Heart left ventricle (tissue), 16 donors: ENCODE measurements at regions not wholly inside any gene's neighbourhood (a gene's known extent, or its start where the extent isn't known, plus 50 kb on each side); places are given as distances from the start of the nearest gene placed in this dataset.
A peak's percentile ranks its signal among the peaks of the same experiment; 100 is the strongest.

ENCODE experiments used
- ATAC-seq, 4 donors: fragments of 200-7000 bp; cut with Tn5 transposase; one replicate each; pipeline ENCODE4 v1.9.1; 2020 to 2022; ENCODE audit warnings: moderate library complexity in 4 of 4, mild to moderate bottlenecking in 3 of 4, moderate number of reproducible peaks in 1 of 4
- DNase-seq, 5 donors: peaks; one replicate each; pipeline ENCODE4 v3.0.0-alpha.2; 2020
- H3K27ac ChIP-seq, 12 donors: fragments of 200-600 bp; sonication (generic) in 4 of 12; one replicate each; pipeline versions ENCODE4 v1.5.0 to v1.8.0; 2016 to 2022; ENCODE audit warnings: mild to moderate bottlenecking in 2 of 12
- H3K27me3 ChIP-seq, 9 donors: fragments of 200-600 bp; sonication (generic) in 2 of 9; one replicate each; pipeline versions ENCODE4 v1.5.1 to v1.8.0; 2016 to 2022; ENCODE audit warnings: mild to moderate bottlenecking in 3 of 9
- H3K36me3 ChIP-seq, 9 donors: fragments of 200-600 bp; sonication (generic) in 2 of 9; one replicate each; pipeline versions ENCODE4 v1.5.0 to v1.8.0; 2018 to 2022; ENCODE audit warnings: mild to moderate bottlenecking in 2 of 9
- H3K4me1 ChIP-seq, 12 donors: fragments of 200-600 bp; sonication (generic) in 4 of 12; one replicate each; pipeline versions ENCODE4 v1.5.0 to v1.8.0; 2016 to 2022; ENCODE audit warnings: mild to moderate bottlenecking in 3 of 12
- H3K4me3 ChIP-seq, 12 donors: fragments of 200-600 bp; sonication (generic) in 4 of 12; one replicate each; pipeline versions ENCODE4 v1.5.0 to v1.8.0; 2017 to 2022; ENCODE audit warnings: mild to moderate bottlenecking in 9 of 12, moderate library complexity in 4 of 12
- H3K9me3 ChIP-seq, 12 donors: fragments of 200-600 bp; sonication (generic) in 4 of 12; one replicate each; pipeline versions ENCODE4 v1.5.0 to v1.8.0; 2016 to 2022; ENCODE audit warnings: mild to moderate bottlenecking in 1 of 12
- CTCF ChIP-seq, 12 donors: fragments of 200-600 bp; sonication (generic) in 4 of 12; IDR thresholded peaks; one replicate each; pipeline versions ENCODE4 v1.5.0 to v1.8.0; 2018 to 2022; ENCODE audit warnings: antibody characterized with exemption in 12 of 12, mild to moderate bottlenecking in 5 of 12
- POLR2A ChIP-seq, 2 donors: fragments of 450-650 bp; IDR thresholded peaks; one replicate each; pipeline ENCODE4 v1.6.1; 2017; ENCODE audit warnings: antibody characterized with exemption in 2 of 2, mild to moderate bottlenecking in 2 of 2, moderate library complexity in 2 of 2
- WGBS, 4 donors: extraction: QIAGEN DNeasy Blood & Tissue Kit in 2 of 4; methylation state at CpG; one replicate each; pipeline versions ENCODE4 v1.1.5 to v1.1.7; 2013 to 2018; 5-methylcytosine and 5-hydroxymethylcytosine counted together
- intact Hi-C, 10 donors: fragments of 100-400 bp; cut with DNase I; formaldehyde crosslinking; loops; one replicate each; pipeline versions ENCODE4 v1.11.1 to v1.14.2; 2022
- donor health status: ischemic (EF 13 %, LVEDD 7.1; RV severe dilation, severe dysfunction).
- donor health status: healthy with polysubstance abuse.
- donor health status: DM: no; HTN: yes; CAD: no.
- donor health status: DM: no; HTN: no; CAD: no.
- donor health status: ischemic (EF 25% LVEDD 6.9; RV normal size, moderate dysfunction).
- donor health status: ischemic (EF 25% LVEDD 5.7; RV mildly dilated, moderate dysfunction).
- donor health status: healthy.
- donor health status: DM: yes; HTN: yes; CAD: no.
- donor health status: ischemic (EF 35%, LVEDD 5.7; RV mildly dilated, moderate dysfunction).
- donor health status: nonischemic (EF 11% LVEDD 7.7; RV severe dilation, severe dysfunction).
- donor health status: DM: yes; HTN: yes; CAD: no.
- donor health status: PGD.
- donor health status: ischemic (EF 29% LVEDD 5.4; RV normal size, mild dysfunction).
- donor health status: nonischemic (EF 23%, LVEDD 6.1; RV moderate dilation, normal function).

- Histone ChIP-seq H3K27ac (peak overlapping the region in 1 of 12 donors; percentile 20), H3K27me3 (no peaks in the 10 kb centered on the region), H3K4me3 (no peak overlapping the region), H3K4me1 (peaks cover 0 to 11% (median 0%) of the 10 kb centered on the region in 12 donors), H3K36me3 (no peaks in the 10 kb centered on the region), H3K9me3 (peaks cover 0 to 5% (median 0%) of the 10 kb centered on the region in 12 donors)
- TF ChIP-seq POLR2A (IDR thresholded peaks at IDR 0.05): no peak
- TF ChIP-seq CTCF (IDR thresholded peaks at IDR 0.05): no peak
- WGBS, 4 donors: 56 to 64% (median 60%) methylated on average over 6 of the region's 6 CpGs
- no peak for ATAC-seq
- intact Hi-C loops: no loop called here
- no peak for DNase-seq
Observed at GRCh38 chr14:54207476-54208462, 189.0 kb upstream of the CDKN3 start.

- H3K4me1 ChIP-seq: peaks cover 0 to 11% (median 0%) of the 10 kb centered on the region in 12 donors
- no peaks in the 10 kb centered on the region for H3K27me3 ChIP-seq
- intact Hi-C loops: no loop called here
- ATAC-seq (no peak), DNase-seq (no peak)
- 46 to 58% (median 52%) methylated on average over 2 of the region's 2 CpGs for WGBS, 4 donors
- no peak overlapping the region for H3K4me3 ChIP-seq
- TF ChIP-seq CTCF (IDR thresholded peaks at IDR 0.05) (no peak), POLR2A (IDR thresholded peaks at IDR 0.05) (no peak)
- peaks cover 0 to 10% (median 0%) of the 10 kb centered on the region in 12 donors for H3K9me3 ChIP-seq
- H3K27ac ChIP-seq: no peak overlapping the region
- no peaks in the 10 kb centered on the region for H3K36me3 ChIP-seq
Observed at GRCh38 chr14:54208751-54209150, 188.1 kb upstream of the CDKN3 start.

GRCh38 chr14:54209511-54210250 is 187.1 kb upstream of the CDKN3 start:
- TF ChIP-seq CTCF (IDR thresholded peaks at IDR 0.05) (no peak), POLR2A (IDR thresholded peaks at IDR 0.05) (no peak)
- peaks cover 0 to 10% (median 0%) of the 10 kb centered on the region in 12 donors for H3K9me3 ChIP-seq
- no peak for ATAC-seq

More at GRCh38 chr14:54209511-54210250, 187.1 kb upstream of the CDKN3 start:
- no peak overlapping the region for H3K27ac ChIP-seq
- no peaks in the 10 kb centered on the region for H3K27me3 ChIP-seq
- H3K4me1 ChIP-seq: peaks cover 0 to 11% (median 0%) of the 10 kb centered on the region in 12 donors
- WGBS, 4 donors: 81 to 89% (median 84%) methylated on average over 4 of the region's 4 CpGs
- no peaks in the 10 kb centered on the region for H3K36me3 ChIP-seq
- DNase-seq: no peak
- H3K4me3 ChIP-seq: no peak overlapping the region
- intact Hi-C loops: no loop called here
